Esophagus muscularis mucosa (tissue), 3 donors: ENCODE measurements at regions not wholly inside any gene's neighbourhood (a gene's known extent, or its start where the extent isn't known, plus 50 kb on each side); places are given as distances from the start of the nearest gene placed in this dataset.

Experiments used
- POLR2A ChIP-seq: fragments of 450-650 bp; IDR thresholded peaks from one replicate; pipeline ENCODE4 v1.6.1; 2017; ENCODE audit warnings: antibody characterized with exemption, moderate library complexity, mild to moderate bottlenecking, low read depth
- TF ChIP-seq, protein P1 (sequence below), 3 experiments: fragments of 200-600 bp in 2 of 3; fragments of 450-650 bp in 1 of 3; sonication (generic) in 2 of 3; IDR thresholded peaks; one replicate each; pipeline ENCODE4 v1.5.1; 2017 to 2019; ENCODE audit warnings: antibody characterized with exemption in 3 of 3, mild to moderate bottlenecking in 2 of 3, moderate library complexity in 1 of 3

DNA sequence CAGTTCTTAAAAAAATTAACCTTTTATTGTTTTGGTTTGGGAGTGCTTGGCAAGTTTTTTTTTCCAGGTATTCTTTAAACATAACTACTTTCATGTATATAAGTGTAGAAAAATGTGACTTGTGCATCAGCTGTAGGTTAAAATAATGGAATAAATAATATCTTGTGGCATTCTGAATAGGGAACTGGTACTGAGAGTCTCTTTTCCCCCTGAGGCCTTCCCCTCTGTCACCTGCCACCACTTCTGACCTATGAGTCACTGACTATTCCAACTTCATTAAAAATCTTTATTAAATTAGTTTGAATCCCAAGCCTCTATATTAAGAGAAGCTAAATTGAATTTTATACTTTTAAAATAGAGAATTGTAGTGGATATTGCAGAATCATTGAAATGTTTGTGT lies 805.7 kb downstream of the METTL15 start:
- TF ChIP-seq POLR2A: no peak
- TF ChIP-seq, protein P1, sequence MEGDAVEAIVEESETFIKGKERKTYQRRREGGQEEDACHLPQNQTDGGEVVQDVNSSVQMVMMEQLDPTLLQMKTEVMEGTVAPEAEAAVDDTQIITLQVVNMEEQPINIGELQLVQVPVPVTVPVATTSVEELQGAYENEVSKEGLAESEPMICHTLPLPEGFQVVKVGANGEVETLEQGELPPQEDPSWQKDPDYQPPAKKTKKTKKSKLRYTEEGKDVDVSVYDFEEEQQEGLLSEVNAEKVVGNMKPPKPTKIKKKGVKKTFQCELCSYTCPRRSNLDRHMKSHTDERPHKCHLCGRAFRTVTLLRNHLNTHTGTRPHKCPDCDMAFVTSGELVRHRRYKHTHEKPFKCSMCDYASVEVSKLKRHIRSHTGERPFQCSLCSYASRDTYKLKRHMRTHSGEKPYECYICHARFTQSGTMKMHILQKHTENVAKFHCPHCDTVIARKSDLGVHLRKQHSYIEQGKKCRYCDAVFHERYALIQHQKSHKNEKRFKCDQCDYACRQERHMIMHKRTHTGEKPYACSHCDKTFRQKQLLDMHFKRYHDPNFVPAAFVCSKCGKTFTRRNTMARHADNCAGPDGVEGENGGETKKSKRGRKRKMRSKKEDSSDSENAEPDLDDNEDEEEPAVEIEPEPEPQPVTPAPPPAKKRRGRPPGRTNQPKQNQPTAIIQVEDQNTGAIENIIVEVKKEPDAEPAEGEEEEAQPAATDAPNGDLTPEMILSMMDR (IDR thresholded peaks at IDR 0.05): no peak
